HepG2 (cell line): ENCODE measurements at regions not wholly inside any gene's neighbourhood (a gene's known extent, or its start where the extent isn't known, plus 50 kb on each side); places are given as distances from the start of the nearest gene placed in this dataset.
A peak's percentile ranks its signal among the peaks of the same experiment; 100 is the strongest.

Experiments
- ATM ChIP-seq: fragments of 450-650 bp; IDR thresholded peaks from 2 replicates; pipeline ENCODE4 v1.7.1; 2017; ENCODE audit warnings: mild to moderate bottlenecking, borderline replicate concordance
- CBX2 ChIP-seq, 2 experiments: fragments of 200-600 bp in 1 of 2; sonication (generic); formaldehyde crosslinking in 1 of 2; IDR thresholded peaks; 2 replicates each; pipeline versions ENCODE4 v1.7.0 to v1.8.1; 2018 to 2022; ENCODE audit warnings: low read depth in 2 of 2, low read length in 1 of 2, mild to moderate bottlenecking in 1 of 2, missing genetic modification reagents in 1 of 2
- DDIT3 ChIP-seq: sonication (generic); formaldehyde crosslinking; IDR thresholded peaks from 2 replicates; pipeline ENCODE4 v1.4.0; 2020; ENCODE audit warnings: mild to moderate bottlenecking, missing genetic modification reagents
- HIVEP1 ChIP-seq: sonication (generic); formaldehyde crosslinking; IDR thresholded peaks from 2 replicates; pipeline ENCODE4 v1.4.0; 2020; ENCODE audit warnings: mild to moderate bottlenecking, missing genetic modification reagents
- NFYB ChIP-seq: sonication (generic); formaldehyde crosslinking; IDR thresholded peaks from 2 replicates; pipeline ENCODE4 v1.4.0; 2020; ENCODE audit warnings: missing genetic modification reagents
- RFX1 ChIP-seq: fragments of 450-650 bp; IDR thresholded peaks from 2 replicates; pipeline ENCODE4 v1.6.1; 2017
- SP4 ChIP-seq: sonication (generic); formaldehyde crosslinking; IDR thresholded peaks from 2 replicates; pipeline ENCODE4 v1.8.1; 2023; ENCODE audit warnings: mild to moderate bottlenecking, missing genetic modification reagents
- SUZ12 ChIP-seq: fragments of 150-350 bp; IDR thresholded peaks from 2 replicates; pipeline ENCODE4 v1.6.1; 2014; ENCODE audit warnings: low read depth, low read length
- THAP9 ChIP-seq: sonication (generic); formaldehyde crosslinking; IDR thresholded peaks from 2 replicates; pipeline ENCODE4; 2020; ENCODE audit warnings: missing genetic modification reagents, mild to moderate bottlenecking, borderline replicate concordance
- ZBTB37 ChIP-seq: sonication (generic); formaldehyde crosslinking; IDR thresholded peaks from 2 replicates; pipeline ENCODE4 v1.4.0; 2020; ENCODE audit warnings: mild to moderate bottlenecking, missing genetic modification reagents
- ZBTB44 ChIP-seq: sonication (generic); formaldehyde crosslinking; IDR thresholded peaks from 2 replicates; pipeline ENCODE4 v1.4.0; 2020; ENCODE audit warnings: missing genetic modification reagents
- ZBTB49 ChIP-seq: sonication (generic); formaldehyde crosslinking; IDR thresholded peaks from 2 replicates; pipeline ENCODE4 v1.4.0; 2020; ENCODE audit warnings: missing genetic modification reagents, borderline replicate concordance
- ZFP41 ChIP-seq: sonication (generic); formaldehyde crosslinking; IDR thresholded peaks from 2 replicates; pipeline ENCODE4 v1.4.0; 2020; ENCODE audit warnings: mild to moderate bottlenecking, missing genetic modification reagents, borderline replicate concordance
- ZNF101 ChIP-seq: sonication (generic); formaldehyde crosslinking; IDR thresholded peaks from 2 replicates; pipeline ENCODE4 v1.4.0; 2020; ENCODE audit warnings: mild to moderate bottlenecking, low read depth, missing genetic modification reagents, borderline replicate concordance
- ZNF432 ChIP-seq: sonication (generic); formaldehyde crosslinking; IDR thresholded peaks from 2 replicates; pipeline ENCODE4 v1.5.0; 2020; ENCODE audit warnings: missing genetic modification reagents, mild to moderate bottlenecking, borderline replicate concordance
- ZNF878 ChIP-seq: sonication (generic); formaldehyde crosslinking; IDR thresholded peaks from 2 replicates; pipeline ENCODE4 v1.8.1; 2023; ENCODE audit warnings: mild to moderate bottlenecking, missing genetic modification reagents, moderate library complexity

GRCh38 chr5:40446910-40447309, 232.8 kb upstream of the PTGER4 start (continued):
- TF ChIP-seq ZBTB44 (CRISPR knock-in tag) (no peak), ZBTB49 (CRISPR knock-in tag) (no peak), ZFP41 (CRISPR knock-in tag) (no peak), ATM (no peak), DDIT3 (CRISPR knock-in tag) (no peak), RFX1 (no peak), ZNF432 (no peak), ZBTB37 (CRISPR knock-in tag) (no peak), THAP9 (CRISPR knock-in tag) (no peak), SUZ12 (no peak), ZNF101 (no peak), CBX2 (IDR thresholded peaks at IDR 0.05; ENCODE audit: low read depth, low read length) (no peak), CBX2 (CRISPR knock-in tag; IDR thresholded peaks at IDR 0.05; ENCODE audit: low read depth) (no peak), NFYB (CRISPR knock-in tag) (peak; percentile 55; the same call in 1 of the 2 replicates), ZNF878 (no peak), SP4 (CRISPR knock-in tag) (no peak), HIVEP1 (CRISPR knock-in tag) (no peak)
